Hindlimb muscle (tissue), 1 donor: ENCODE measurements at regions not wholly inside any gene's neighbourhood (a gene's known extent, or its start where the extent isn't known, plus 50 kb on each side); places are given as distances from the start of the nearest gene placed in this dataset.

Experiments used
- DNase-seq: peaks from one replicate; pipeline ENCODE4 v3.0.0-alpha.2; 2013

GRCh38 chr13:107373551-107373950 lies 805.6 kb upstream of the ARGLU1 start:
- peak; percentile 13 for DNase-seq

GRCh38 chr13:107370015-107370785 lies 802.3 kb upstream of the ARGLU1 start:
- no peak for DNase-seq

- no peak for DNase-seq
These were observed 799.3 kb upstream of the ARGLU1 start for GRCh38 chr13:107367258-107367657.

- no peak for DNase-seq
These were observed 797.7 kb upstream of the ARGLU1 start for GRCh38 chr13:107365466-107366215.

DNA sequence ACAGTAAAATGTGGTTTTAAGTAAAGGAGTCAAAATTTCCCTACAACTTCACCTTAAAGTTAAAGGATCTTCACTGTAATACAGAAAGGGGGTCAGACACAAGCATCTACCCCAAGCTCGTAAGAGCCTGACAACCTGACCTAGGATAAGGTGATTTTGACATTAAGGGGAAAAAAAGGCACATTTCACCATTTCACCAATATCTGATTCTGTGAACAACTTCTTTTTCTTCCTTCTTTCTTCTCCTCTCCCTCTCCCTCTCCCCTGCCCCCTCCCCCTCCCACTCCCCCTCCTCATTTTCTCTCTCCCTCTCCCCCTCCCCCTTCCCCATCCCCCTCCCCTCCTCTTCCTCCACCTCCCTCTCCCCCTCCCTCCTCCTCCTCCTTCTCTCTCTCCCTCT lies 796.7 kb upstream of the ARGLU1 start:
- DNase-seq, result no peak

DNA sequence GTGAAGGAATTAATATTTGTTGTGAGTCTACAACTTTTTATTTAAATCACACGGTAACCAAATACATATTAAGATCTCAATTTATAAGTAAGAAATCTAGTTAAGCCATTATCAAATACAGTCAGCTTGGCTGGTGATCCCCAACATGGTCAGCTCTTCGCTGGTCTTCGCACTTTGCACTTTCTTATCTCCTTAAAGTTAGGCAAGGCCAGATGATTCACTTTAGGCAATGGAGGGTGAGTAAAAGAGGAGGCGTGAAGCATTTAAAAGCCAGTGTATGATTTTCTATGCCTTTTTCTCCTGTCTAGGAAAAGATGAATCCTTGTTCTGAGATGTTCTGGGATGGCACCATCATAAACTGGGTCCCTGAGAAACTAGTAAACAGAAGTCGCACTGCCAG lies 793.7 kb upstream of the ARGLU1 start:
- no peak for DNase-seq

GRCh38 chr13:107360010-107360409 lies 792.1 kb upstream of the ARGLU1 start:
- no peak for DNase-seq

DNA sequence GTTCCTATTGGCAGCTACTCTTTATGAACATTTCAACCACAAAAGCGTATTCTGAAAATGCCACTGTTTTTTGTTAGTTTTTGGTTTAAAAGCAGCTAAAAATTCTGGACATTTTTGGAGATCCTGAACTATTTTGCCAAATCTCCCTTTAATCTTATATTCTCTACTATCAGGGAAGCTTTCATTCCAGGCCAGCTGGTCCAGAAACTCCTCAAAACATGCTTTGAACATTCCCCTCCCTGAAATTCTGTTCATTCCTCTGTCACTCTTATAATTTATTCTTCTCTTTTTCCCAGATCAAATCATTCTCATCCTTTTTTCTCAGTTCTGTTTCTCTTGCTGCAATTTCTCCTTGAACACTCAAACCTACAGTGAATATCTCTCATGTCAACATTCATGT lies 790.9 kb upstream of the ARGLU1 start:
- DNase-seq, result no peak

DNA sequence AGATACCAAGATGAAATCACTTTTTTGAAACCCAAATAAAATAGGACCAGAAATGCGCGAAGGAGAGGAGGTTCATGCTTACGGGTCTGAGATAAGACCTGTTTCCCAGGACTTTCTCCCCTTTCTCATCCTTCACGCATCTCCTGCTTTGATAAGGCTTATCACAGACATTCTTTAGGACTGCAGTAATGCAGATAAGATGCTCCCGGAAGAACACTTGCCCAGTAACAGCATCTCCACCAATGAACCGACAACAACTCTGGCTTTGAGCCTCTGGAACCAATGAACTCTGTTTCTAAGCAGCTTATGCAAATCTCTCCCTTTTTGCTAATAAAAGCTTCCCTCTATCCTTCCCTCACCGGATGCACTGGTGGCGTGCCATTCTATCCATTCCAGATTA lies 783.4 kb upstream of the ARGLU1 start:
- DNase-seq, result no peak

- DNase-seq, result no peak
These were observed 781.0 kb upstream of the ARGLU1 start for GRCh38 chr13:107348925-107349324.

GRCh38 chr13:107348471-107348870 lies 780.5 kb upstream of the ARGLU1 start:
- DNase-seq, result no peak

GRCh38 chr13:107347641-107348369 lies 779.9 kb upstream of the ARGLU1 start:
- DNase-seq, result no peak

- no peak for DNase-seq
These were observed 774.8 kb upstream of the ARGLU1 start for GRCh38 chr13:107342747-107343146.

DNA sequence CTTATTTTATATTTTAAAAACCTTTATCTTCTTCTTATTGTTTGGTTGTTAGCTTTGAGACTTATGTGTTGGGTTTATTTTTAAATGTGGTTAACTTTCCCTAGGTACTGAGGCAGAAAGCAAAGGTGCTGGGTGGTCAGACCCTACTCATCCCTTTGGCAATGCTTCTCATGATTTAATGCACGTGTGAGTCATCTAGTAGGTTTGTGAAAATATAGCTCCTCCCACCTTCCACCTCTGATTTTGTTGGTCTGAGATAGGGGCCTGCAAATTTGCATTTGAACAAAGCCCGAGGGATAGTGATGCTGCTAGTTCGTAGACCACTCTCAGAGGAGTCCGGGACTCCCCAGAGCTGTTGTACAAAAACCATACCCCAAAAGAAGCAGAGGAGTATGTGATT lies 771.3 kb upstream of the ARGLU1 start:
- DNase-seq, result no peak

GRCh38 chr13:107332188-107332587 lies 764.3 kb upstream of the ARGLU1 start:
- no peak for DNase-seq

GRCh38 chr13:107331359-107331758 lies 763.4 kb upstream of the ARGLU1 start:
- DNase-seq, result no peak

DNA sequence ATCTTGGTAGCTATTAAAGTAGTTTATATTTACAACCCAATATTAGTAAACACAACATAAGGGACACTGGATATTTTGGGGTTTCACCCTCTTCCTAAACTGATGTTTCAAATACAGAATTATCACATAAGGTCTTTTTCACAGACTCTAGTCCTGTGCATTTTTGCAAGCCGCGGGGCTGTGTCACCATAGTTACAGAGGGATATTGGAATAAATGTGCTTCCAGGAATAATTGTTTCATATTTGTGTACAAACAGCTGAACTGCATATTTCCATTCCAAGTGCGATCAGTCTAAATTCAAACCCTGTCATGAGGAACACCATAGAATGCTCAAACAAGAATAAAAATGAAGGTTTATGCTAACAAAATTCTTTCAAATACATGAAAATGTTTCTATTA lies 762.5 kb upstream of the ARGLU1 start:
- DNase-seq, result no peak

GRCh38 chr13:107329991-107330390 lies 762.1 kb upstream of the ARGLU1 start:
- no peak for DNase-seq

DNA sequence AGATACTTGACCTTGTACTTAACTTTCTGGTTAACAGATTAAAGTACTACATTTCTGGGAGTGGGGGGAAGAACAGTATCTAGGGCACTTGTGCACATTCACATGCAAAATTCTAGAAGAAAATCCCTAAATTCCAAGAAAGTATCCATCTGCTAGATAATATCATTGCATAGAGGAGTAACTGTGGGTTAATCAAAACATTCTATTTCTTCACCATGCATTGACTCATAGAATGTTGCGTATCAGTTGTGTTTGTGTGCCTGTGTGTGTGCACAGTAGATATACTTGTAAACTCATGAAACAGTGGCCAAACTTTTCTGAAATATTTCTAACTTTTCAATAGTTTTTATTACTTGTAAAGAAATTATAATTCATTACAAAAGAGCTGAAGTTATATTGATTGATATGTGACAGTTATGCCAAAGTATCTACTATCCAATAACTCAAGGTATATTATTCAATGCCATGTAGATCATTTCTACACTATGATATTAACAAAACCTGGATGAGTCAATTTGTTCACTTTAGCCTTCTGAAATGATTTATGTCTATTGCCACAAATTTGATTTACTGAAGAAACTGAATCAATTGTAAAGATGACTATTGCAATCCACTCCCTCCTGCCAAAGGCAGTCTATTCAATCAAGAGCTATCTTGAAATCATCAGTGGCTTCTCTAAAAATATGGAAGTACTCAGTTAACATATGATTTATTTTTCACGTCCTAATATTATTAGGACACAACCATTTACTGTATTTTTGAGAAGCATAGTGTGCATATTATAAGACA lies 756.7 kb upstream of the ARGLU1 start:
- no peak for DNase-seq

DNA sequence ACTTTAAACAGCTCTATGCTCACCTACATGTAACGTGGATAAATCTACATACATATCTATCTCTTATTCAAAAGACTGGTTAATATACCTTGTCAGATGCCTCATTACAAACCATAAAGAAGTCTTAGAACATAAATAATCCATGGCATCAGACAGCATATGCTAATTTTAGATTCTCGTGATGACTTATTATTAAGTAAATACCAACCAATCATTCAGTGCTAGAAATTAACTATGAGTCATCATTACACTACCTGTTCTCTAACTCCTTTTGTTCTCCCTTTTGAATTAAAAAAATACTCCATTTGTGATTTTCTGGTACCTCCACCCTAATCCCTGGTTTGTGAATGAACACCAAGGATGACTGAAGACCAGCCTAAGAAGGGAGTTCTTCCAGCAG lies 754.3 kb upstream of the ARGLU1 start:
- no peak for DNase-seq

DNA sequence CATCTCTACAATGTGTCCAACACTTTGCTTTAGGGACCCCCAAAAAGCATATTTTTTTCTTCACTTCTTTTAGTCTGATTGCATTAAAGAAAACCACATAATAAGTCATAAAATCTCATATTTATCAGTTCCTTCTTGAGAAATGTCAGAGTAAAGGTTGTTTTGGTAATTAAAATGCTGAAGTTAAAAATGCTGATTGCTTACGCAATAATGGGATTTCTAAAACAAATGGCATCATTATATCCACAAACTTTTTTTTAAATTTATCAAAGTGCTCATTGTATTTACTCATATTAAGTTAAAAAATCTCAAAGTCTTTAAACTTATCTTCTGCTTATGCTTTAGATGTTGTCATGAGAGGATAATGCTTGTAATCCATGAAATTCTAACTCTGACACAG lies 737.2 kb upstream of the ARGLU1 start:
- DNase-seq, result no peak

DNA sequence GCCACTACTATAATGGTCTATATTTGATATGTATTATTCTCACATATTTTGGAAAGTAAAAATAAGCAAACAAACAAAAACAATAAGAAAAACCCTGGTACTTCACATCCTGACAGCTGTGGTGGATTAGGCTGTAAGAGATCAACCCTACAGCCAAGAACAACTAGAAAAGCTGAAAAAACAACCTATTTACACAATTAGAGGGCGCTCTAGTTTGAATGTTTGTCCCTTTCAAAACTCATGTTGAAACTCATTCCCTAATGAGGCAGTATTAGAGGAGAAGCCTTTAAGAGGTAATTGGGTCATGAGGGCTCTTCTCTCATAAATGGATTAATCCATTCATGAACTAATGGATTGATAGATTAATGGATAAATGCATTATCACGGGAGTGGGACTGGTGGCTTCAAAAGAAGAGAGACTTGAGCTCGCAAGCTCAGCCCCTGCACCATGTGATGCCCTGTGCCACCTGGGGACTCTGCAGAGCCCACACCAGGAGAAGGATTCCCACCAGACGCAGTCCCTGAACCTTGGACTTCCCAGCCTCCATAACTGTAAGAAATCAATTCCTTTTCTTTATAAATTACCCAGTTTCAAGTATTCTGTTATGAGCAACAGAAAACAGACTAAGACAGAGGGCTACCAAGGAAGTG lies 733.9 kb upstream of the ARGLU1 start:
- DNase-seq, result no peak
